ENCODE measurements at regions not wholly inside any gene's neighbourhood (a gene's known extent, or its start where the extent isn't known, plus 50 kb on each side); places are given as distances from the start of the nearest gene placed in this dataset.

DNA sequence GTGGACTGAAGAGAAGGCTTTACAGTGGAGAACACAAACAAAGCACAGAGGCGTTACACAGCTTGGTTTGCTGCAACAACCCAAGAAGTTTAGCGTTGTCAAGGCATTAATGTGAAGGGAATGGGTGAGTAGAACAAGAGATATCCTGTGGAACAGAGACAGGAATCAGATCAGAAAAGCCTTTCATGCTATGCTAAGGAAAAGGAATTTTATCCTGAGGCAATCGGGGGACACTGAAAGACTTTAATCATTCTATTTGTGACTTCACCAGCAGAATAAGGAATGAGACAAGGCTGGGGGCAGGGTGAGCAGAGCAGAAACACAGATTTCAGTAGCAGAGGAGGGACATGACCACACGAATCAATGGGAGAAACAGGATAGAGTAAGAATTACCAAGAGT, 600.7 kb downstream of the IRS1 start:
- H3K9me3 ChIP-seq (ENCODE audit: control insufficient read depth, low read depth, low read length) = no peaks in the 10 kb centered on the region
- H3K9ac ChIP-seq (ENCODE audit: low read length) = no peak overlapping the region
- no peak overlapping the region for H3K4me3 ChIP-seq (ENCODE audit: low read length)
- H3K36me3 ChIP-seq (ENCODE audit: control insufficient read depth, low read depth, low read length) = no peaks in the 10 kb centered on the region
- no peaks in the 10 kb centered on the region for H3K27me3 ChIP-seq (ENCODE audit: control insufficient read depth, insufficient read depth, low read length)
- H3K4me1 ChIP-seq (ENCODE audit: control insufficient read depth, low read depth, low read length) = no peaks in the 10 kb centered on the region
- H3K27ac ChIP-seq (ENCODE audit: low read length) = no peak overlapping the region

DNA sequence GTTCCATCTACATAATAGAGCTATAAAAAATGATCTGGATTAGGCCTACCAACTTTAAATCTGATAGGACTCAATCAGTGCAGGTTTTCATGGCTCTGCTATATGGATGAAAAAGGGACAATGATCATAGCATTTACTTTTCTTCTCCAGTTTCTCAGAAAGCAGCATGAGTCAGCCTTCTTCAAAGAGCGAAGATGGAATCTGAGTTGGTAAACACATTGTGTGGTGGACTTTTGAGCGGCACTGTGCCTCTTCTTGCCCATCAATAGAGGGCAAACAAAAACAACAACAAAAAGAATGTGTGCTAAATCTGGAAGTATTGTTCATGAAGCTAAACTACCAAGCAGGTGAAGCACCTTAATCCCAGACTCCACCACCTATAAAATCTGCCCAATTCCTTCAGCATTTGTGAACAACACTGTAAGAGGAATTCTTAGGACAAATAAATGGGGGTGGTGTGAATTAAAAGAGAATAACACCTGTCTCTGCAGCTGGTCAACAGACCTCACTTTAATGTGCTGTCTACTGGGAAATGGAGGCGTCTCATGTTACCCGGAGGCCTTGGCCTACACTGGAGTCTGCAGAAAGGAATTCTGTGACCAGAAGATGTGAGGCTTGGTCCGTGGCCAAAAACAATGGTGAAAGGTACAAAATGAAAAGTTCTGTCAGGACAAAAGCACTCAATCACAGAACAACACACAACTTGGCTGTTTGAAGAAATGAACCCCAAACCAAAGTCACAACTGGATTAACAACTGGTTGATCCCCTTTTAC, 609.0 kb downstream of the IRS1 start:
- no peak overlapping the region for H3K27ac ChIP-seq (ENCODE audit: low read length)
- no peaks in the 10 kb centered on the region for H3K27me3 ChIP-seq (ENCODE audit: control insufficient read depth, insufficient read depth, low read length)
- H3K36me3 ChIP-seq (ENCODE audit: control insufficient read depth, low read depth, low read length) = no peaks in the 10 kb centered on the region
- H3K9me3 ChIP-seq (ENCODE audit: control insufficient read depth, low read depth, low read length) = no peaks in the 10 kb centered on the region
- H3K4me3 ChIP-seq (ENCODE audit: low read length) = no peak overlapping the region
- H3K4me1 ChIP-seq (ENCODE audit: control insufficient read depth, low read depth, low read length) = peaks cover 3% of the 10 kb centered on the region
- no peak overlapping the region for H3K9ac ChIP-seq (ENCODE audit: low read length)

DNA sequence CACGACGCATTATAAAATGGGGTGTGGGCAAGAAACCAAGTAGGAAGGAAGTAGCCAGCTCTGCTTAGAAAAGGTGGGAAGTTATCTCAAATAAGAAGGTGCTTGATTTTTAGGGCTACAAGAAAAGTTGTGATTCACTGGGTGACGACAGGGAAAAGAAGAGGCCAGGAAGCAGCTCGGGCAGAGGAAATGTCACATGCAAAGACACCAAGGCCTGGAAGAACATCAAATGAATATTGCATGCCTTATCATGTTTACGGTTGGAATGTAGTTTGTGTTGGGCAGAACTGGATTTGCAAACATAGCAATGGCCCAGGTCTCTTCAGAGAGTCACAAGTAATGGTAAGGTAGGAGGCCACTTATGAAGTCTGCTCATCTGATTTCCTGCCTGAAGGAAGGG, 610.6 kb downstream of the IRS1 start:
- peaks cover 10% of the 10 kb centered on the region for H3K4me1 ChIP-seq (ENCODE audit: control insufficient read depth, low read depth, low read length)
- H3K27me3 ChIP-seq (ENCODE audit: control insufficient read depth, insufficient read depth, low read length) = no peaks in the 10 kb centered on the region
- no peak overlapping the region for H3K27ac ChIP-seq (ENCODE audit: low read length)
- no peak overlapping the region for H3K9ac ChIP-seq (ENCODE audit: low read length)
- H3K36me3 ChIP-seq (ENCODE audit: control insufficient read depth, low read depth, low read length) = no peaks in the 10 kb centered on the region
- no peak overlapping the region for H3K4me3 ChIP-seq (ENCODE audit: low read length)
- no peaks in the 10 kb centered on the region for H3K9me3 ChIP-seq (ENCODE audit: control insufficient read depth, low read depth, low read length)

DNA sequence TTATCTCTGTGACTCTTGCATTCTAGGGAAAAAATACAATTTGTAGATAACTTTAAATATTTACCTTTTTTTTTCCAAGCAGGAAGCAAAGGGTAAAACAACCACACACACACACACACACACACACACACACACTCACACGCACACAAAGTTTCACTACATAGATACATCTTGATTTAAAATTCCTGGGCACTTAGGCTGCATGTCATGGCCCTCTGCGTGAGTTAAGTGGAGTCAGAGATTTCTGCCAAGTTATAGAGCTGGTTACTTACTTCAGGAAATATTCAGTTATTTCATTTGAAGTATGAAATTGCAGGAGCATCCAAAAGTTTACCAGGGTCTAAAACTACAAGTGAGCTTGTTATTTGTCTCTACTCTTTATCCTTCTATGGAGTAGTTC, 612.0 kb downstream of the IRS1 start:
- Histone ChIP-seq H3K9me3 (ENCODE audit: control insufficient read depth, low read depth, low read length) (no peaks in the 10 kb centered on the region), H3K4me3 (ENCODE audit: low read length) (no peak overlapping the region), H3K36me3 (ENCODE audit: control insufficient read depth, low read depth, low read length) (no peaks in the 10 kb centered on the region), H3K27me3 (ENCODE audit: control insufficient read depth, insufficient read depth, low read length) (no peaks in the 10 kb centered on the region), H3K27ac (ENCODE audit: low read length) (no peak overlapping the region), H3K4me1 (ENCODE audit: control insufficient read depth, low read depth, low read length) (peaks cover 10% of the 10 kb centered on the region), H3K9ac (ENCODE audit: low read length) (no peak overlapping the region)

DNA sequence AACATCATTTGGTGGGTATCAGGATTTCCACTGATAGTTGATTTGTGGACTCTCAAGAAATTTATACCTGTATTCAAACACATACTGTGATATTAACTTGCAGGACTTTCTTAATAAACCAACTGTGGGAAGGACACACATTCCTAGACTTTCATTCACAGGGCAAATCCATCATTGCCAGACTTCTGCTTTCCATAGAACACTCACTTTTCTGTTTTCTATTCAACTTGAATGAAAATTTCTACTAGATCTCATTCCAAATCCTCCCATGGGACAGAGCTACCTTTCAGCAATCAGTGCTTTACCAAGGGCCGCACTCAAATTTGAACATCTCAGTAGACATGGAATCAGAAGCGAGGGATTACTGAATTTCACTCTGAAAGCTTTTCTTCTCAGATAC, 612.5 kb downstream of the IRS1 start:
- peaks cover 10% of the 10 kb centered on the region for H3K4me1 ChIP-seq (ENCODE audit: control insufficient read depth, low read depth, low read length)
- no peaks in the 10 kb centered on the region for H3K9me3 ChIP-seq (ENCODE audit: control insufficient read depth, low read depth, low read length)
- H3K27me3 ChIP-seq (ENCODE audit: control insufficient read depth, insufficient read depth, low read length) = no peaks in the 10 kb centered on the region
- no peaks in the 10 kb centered on the region for H3K36me3 ChIP-seq (ENCODE audit: control insufficient read depth, low read depth, low read length)
- no peak overlapping the region for H3K27ac ChIP-seq (ENCODE audit: low read length)
- H3K9ac ChIP-seq (ENCODE audit: low read length) = no peak overlapping the region
- H3K4me3 ChIP-seq (ENCODE audit: low read length) = no peak overlapping the region

DNA sequence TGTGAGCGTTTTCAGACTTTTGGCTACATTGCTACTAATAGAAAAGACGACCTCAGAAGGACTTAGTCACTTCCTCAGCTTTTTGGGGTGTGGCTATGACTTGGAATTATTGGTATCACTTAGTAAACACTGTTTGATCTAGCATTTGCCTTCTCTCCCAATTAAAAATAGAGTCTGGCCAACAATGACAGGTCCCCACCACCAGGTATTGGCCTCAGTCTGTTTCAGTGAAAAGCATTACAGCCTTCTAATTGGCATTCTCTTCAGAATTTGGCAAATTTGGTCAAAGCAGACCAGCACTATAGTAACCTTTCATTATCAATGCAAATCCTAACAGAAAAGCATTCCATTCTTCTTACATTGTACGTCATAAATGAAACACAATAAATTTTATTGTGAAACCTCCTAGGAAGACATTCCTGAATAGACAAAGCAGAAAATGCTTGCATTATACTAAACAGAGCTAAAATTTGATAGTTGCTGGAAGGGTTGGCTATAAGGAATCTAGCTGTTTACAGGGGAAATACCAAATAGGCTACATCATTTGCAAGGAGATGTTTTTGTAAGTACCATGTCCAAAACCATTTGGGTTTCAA, 613.9 kb downstream of the IRS1 start:
- Histone ChIP-seq H3K9me3 (ENCODE audit: control insufficient read depth, low read depth, low read length) (no peaks in the 10 kb centered on the region), H3K36me3 (ENCODE audit: control insufficient read depth, low read depth, low read length) (no peaks in the 10 kb centered on the region), H3K4me3 (ENCODE audit: low read length) (no peak overlapping the region), H3K27me3 (ENCODE audit: control insufficient read depth, insufficient read depth, low read length) (no peaks in the 10 kb centered on the region), H3K4me1 (ENCODE audit: control insufficient read depth, low read depth, low read length) (peaks cover 10% of the 10 kb centered on the region), H3K9ac (ENCODE audit: low read length) (no peak overlapping the region), H3K27ac (ENCODE audit: low read length) (no peak overlapping the region)

DNA sequence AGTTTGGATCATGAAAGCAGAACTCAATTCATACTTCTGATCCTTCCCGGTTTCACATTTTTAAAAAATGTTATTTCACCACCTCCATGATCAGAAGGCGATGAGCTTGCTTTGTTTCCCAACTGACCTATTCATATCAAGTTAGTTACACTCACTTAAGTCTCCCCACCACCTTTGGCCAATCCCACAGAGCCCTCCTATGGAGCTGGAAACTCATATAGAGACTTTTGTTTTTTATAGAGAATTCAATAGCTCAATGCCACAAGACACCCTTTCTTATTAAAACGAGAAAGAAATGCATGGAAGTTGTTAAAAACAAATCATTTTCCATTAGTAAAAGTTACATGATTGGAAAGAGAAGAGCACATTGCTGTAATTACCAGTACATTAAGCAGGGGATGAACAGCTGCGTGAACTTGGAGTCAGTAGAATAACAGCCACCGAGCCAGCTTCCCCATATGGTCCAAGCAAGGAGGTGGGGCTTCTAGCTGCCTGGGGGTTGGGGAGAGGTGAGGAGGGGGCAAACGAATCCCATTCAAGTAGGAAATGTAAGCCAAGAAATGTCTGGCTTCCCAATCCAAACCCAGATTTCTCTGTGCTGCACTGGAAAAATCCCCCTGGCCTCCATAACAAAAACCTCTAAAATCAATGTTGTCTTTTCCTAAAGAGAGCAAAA, 614.5 kb downstream of the IRS1 start:
- H3K4me1 ChIP-seq (ENCODE audit: control insufficient read depth, low read depth, low read length) = peaks cover 10% of the 10 kb centered on the region
- no peak overlapping the region for H3K9ac ChIP-seq (ENCODE audit: low read length)
- no peaks in the 10 kb centered on the region for H3K36me3 ChIP-seq (ENCODE audit: control insufficient read depth, low read depth, low read length)
- H3K4me3 ChIP-seq (ENCODE audit: low read length) = no peak overlapping the region
- H3K9me3 ChIP-seq (ENCODE audit: control insufficient read depth, low read depth, low read length) = no peaks in the 10 kb centered on the region
- H3K27ac ChIP-seq (ENCODE audit: low read length) = no peak overlapping the region
- no peaks in the 10 kb centered on the region for H3K27me3 ChIP-seq (ENCODE audit: control insufficient read depth, insufficient read depth, low read length)

DNA sequence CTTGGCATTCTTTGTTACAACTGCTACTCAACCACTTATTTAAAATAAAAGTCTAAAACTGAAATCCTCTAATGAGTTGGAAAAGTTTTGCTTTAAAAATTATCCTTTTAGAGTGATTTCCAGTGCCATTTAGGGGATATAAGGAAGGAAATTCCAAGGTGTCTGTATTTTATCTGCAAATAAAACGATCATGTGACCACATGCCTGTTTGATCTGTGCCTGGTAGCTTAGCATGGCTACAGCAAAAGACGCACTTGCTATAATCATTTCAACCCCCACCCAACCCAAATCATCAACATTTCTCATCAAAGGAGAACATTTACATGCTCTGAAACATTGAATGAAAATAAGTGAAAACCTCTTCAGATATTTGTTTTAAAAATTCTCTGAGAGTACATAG, 615.1 kb downstream of the IRS1 start:
- H3K4me1 ChIP-seq (ENCODE audit: control insufficient read depth, low read depth, low read length) = peaks cover 10% of the 10 kb centered on the region
- H3K27me3 ChIP-seq (ENCODE audit: control insufficient read depth, insufficient read depth, low read length) = no peaks in the 10 kb centered on the region
- H3K9ac ChIP-seq (ENCODE audit: low read length) = no peak overlapping the region
- no peak overlapping the region for H3K4me3 ChIP-seq (ENCODE audit: low read length)
- no peaks in the 10 kb centered on the region for H3K9me3 ChIP-seq (ENCODE audit: control insufficient read depth, low read depth, low read length)
- H3K27ac ChIP-seq (ENCODE audit: low read length) = no peak overlapping the region
- H3K36me3 ChIP-seq (ENCODE audit: control insufficient read depth, low read depth, low read length) = no peaks in the 10 kb centered on the region

DNA sequence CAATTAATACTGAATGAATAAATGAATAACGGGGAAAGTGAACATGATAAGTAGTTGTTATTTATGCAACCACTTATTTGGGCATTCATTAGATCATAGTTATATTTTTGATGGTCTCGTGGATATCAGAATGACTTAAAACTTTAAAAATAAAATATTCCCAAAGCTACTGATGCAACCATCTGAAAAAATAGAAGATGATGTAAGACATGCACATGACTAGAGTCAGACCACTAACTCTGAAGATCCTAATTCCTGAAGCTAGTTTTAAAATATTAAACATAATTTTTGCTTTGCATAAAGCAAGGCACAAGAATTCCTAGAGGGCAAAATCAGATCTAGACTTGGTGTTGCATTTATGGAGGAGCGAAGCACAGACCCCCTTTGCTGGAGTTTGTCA, 616.1 kb downstream of the IRS1 start:
- Histone ChIP-seq H3K9me3 (ENCODE audit: control insufficient read depth, low read depth, low read length) (no peaks in the 10 kb centered on the region), H3K27me3 (ENCODE audit: control insufficient read depth, insufficient read depth, low read length) (no peaks in the 10 kb centered on the region), H3K27ac (ENCODE audit: low read length) (no peak overlapping the region), H3K4me1 (ENCODE audit: control insufficient read depth, low read depth, low read length) (peaks cover 10% of the 10 kb centered on the region), H3K4me3 (ENCODE audit: low read length) (no peak overlapping the region), H3K9ac (ENCODE audit: low read length) (no peak overlapping the region), H3K36me3 (ENCODE audit: control insufficient read depth, low read depth, low read length) (no peaks in the 10 kb centered on the region)

DNA sequence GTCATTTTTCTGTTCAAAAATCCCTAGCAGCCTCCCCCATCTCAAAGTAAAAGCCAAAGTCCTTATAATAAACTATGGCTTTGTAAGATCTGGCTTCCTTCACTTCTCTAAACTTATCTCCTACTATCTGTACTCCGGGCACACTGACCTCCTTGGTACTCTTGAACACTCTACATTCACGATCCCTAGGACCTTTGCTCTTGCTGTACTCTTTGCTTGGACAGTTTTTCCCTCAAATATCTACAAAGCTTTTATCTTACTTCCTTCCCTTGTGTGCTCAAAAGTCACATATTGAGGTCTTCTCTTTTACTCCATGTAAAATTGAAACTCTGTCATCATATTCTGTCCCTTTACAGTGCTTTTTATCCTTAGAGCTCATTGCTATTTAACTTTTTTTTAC, 616.6 kb downstream of the IRS1 start:
- Histone ChIP-seq H3K27ac (ENCODE audit: low read length) (no peak overlapping the region), H3K4me3 (ENCODE audit: low read length) (no peak overlapping the region), H3K36me3 (ENCODE audit: control insufficient read depth, low read depth, low read length) (no peaks in the 10 kb centered on the region), H3K9ac (ENCODE audit: low read length) (no peak overlapping the region), H3K9me3 (ENCODE audit: control insufficient read depth, low read depth, low read length) (no peaks in the 10 kb centered on the region), H3K27me3 (ENCODE audit: control insufficient read depth, insufficient read depth, low read length) (no peaks in the 10 kb centered on the region), H3K4me1 (ENCODE audit: control insufficient read depth, low read depth, low read length) (peaks cover 10% of the 10 kb centered on the region)

DNA sequence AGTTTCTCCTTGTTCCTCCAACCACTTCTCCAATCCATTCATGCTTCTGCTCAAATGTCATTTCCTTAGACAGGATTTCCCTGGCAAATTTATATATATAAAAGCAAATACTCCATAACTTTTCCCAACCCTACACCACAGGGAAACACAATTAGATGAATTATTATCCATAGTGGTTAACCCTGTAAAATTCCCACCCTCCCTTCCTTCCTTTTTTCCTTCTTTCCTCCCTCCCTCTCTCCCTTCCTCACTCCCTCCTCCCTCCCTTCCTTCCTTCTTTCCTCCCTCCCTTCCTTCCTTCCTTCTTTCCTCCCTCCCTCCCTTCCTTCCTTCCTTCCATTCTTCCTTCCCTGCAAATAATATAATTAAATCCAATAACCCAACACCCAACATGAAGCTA, 617.7 kb downstream of the IRS1 start:
- H3K36me3 ChIP-seq (ENCODE audit: control insufficient read depth, low read depth, low read length) = no peaks in the 10 kb centered on the region
- peaks cover 10% of the 10 kb centered on the region for H3K4me1 ChIP-seq (ENCODE audit: control insufficient read depth, low read depth, low read length)
- no peak overlapping the region for H3K27ac ChIP-seq (ENCODE audit: low read length)
- no peak overlapping the region for H3K9ac ChIP-seq (ENCODE audit: low read length)
- H3K4me3 ChIP-seq (ENCODE audit: low read length) = no peak overlapping the region
- no peaks in the 10 kb centered on the region for H3K27me3 ChIP-seq (ENCODE audit: control insufficient read depth, insufficient read depth, low read length)
- no peaks in the 10 kb centered on the region for H3K9me3 ChIP-seq (ENCODE audit: control insufficient read depth, low read depth, low read length)
